GM19035 (cell line): ENCODE measurements at regions not wholly inside any gene's neighbourhood (a gene's known extent, or its start where the extent isn't known, plus 50 kb on each side); places are given as distances from the start of the nearest gene placed in this dataset.
A peak's percentile ranks its signal among the peaks of the same experiment; 100 is the strongest.
"Not testable (repeated sequence)": the region's sequence is repeated elsewhere in the genome, so short reads cannot be mapped to it uniquely, and the experiment has no call there.

Experiments
- ATAC-seq: cut with Tn5 transposase; IDR thresholded peaks from one replicate; pipeline ENCODE4 v1.9.1; 2021; ENCODE audit not compliant: unreplicated experiment

- no peak for ATAC-seq
Measured at GRCh38 chr2:150371044-150371818, 116.2 kb downstream of the RND3 start.

- ATAC-seq: no peak
Measured at GRCh38 chr2:150370561-150370960, 116.9 kb downstream of the RND3 start.

- ATAC-seq: no peak
Measured at GRCh38 chr2:150369862-150370261, 117.6 kb downstream of the RND3 start.

DNA sequence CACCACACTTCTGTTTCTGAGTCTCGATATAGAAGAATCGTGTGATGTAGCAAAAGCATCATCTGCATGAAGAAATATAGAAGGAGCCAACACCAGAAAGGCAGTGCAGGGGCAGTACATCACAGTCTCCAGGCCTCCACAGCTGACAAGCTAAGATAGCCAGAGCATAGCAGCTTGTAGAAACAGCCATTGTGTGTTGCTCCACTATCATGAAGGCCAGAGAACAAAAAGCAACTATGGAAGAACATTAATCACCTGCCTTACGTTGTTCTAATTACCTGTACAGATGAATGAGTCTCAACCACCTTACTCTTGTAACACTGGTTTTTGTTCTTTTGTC, 129.0 kb downstream of the RND3 start:
- no peak for ATAC-seq

DNA sequence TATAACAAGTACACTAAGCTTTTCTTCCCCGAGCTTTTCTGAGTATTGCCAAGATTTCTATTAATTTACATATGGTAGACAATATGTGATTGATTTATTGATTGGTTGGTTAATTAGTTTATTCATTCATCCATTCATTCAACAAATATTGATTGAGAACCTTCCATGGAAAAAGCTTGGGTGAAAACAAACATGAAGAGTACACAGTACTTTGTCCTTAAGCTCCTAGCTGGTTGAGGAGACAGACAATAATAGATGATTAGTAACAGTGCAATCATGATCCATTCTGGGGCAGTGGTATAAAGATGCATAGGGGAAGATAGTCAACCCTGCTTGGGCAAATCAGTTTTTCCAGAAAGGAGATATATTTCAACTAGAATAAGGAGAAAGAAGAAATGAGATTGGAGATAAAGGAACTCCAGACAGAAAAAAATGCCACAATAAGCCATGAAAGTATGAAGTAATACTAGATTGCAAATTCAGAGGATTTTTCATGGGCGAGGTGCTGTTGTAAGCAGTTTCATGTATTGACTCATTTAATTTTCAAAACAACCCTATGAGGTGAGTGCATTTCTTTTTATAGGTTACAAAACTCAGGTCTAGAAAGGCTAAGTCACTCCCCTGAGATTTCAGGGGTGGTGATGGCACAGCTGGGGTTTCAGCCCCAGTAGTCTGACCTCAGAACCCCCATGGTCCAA, 129.5 kb downstream of the RND3 start:
- peak; percentile 99 for ATAC-seq

GRCh38 chr2:150355440-150355839, 132.0 kb downstream of the RND3 start:
- no peak for ATAC-seq

- ATAC-seq: no peak
Measured at GRCh38 chr2:150353376-150353775, 134.1 kb downstream of the RND3 start.

- ATAC-seq: no peak
Measured at GRCh38 chr2:150351922-150352321, 135.5 kb downstream of the RND3 start.

DNA sequence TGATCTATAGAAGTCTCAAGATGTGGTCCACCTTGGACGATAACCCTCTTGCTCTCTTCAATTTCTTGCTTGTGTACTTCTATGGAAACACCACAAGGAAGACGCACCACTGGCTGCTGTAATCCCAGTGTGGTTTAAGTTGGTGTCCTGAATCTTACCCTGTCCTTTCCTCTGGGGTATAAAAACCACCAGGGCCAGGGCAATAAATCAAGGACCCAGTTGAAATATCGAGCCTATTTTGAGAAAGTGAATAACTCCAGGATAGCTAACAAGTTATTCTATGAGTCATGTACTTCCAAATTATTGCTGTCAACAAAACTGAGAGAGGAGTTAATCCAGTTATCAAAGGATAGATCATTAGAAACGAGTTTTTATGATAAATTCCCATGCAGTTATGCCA, 137.0 kb downstream of the RND3 start:
- no peak for ATAC-seq

DNA sequence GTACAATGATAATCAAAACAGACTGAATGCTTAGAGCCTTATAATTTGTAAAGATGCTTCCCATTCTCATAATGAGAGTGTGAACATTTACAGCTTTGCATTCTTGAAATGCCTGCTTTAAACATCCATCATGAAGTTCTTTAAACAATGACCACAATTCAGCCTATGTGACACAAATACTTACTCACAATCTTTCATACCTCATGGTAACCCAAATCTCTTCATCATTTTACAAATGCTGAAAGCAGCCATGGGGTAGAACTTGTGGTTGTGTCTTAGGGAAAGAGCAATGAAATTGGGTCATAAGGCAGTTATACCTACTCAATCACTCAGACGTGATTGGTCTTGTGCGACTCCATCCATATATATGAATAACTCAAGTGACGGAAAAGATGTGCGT, 140.7 kb downstream of the RND3 start:
- no peak for ATAC-seq

DNA sequence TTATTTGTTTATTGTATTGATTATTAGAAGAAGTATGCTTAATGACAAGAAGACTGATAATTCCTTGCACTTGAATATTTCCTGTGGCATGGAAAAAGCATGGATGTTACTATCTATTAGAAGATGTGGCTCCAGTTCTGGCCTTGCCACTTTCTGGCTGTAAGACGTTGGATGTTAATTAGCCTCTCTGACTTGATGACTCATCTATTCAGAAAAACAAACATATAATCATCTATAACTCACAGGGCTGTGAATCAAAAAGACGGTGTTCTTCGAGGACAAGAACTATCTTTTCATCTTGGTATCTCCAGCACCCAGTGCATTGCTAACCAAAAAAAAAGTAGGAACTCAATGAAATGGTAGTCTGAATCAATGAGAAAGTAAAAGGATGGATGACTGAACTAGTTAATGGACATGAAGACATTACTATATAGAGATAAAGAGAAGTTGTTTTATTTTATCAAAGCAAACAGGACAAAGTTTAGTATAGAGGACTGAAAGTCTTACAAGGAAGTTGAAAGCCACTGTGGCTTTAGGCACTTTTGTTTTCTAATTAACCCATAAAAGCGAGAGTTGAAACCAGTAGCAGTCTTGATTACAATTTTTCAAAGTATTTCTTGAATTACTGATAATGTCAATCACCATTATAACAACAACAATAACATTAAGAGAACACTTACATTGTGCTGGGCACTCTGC, 145.3 kb downstream of the RND3 start:
- no peak for ATAC-seq

DNA sequence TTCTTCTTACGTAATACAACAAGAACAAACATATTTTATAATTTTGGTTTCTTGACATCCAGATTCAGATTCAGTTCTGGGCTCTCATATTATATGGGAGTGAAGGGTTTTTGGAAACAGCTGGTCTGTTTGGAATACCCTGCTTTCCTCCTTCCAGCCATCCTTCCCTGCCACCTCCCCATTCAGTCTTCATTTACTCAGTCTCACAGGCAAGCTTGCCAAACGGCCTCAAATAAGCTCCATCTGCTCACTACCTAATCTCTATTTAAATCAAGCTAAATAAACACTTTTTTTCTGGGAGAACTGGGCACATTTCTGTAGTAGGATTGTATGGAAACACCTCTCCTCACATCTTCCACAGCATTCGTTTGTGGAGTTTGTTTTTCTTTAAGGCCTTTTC, 147.5 kb downstream of the RND3 start:
- no peak for ATAC-seq

DNA sequence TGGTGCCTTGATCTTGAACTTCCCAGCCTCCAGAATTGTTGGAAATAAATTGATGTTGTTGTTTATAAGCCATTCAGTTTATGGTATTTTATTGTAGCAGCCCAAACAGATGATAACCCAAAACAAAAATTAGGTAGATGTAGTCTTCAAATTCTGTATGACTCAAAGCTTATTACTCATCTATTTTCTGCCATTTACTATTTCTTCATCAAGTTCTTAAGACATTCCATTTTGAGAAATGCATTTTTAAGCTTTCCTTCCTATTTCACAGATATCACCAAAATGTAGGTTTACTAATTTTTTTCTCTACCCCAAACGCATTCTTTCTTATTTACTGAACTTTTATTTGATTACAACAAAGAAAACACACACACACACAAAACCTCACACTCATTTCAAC, 148.2 kb downstream of the RND3 start:
- ATAC-seq: no peak

DNA sequence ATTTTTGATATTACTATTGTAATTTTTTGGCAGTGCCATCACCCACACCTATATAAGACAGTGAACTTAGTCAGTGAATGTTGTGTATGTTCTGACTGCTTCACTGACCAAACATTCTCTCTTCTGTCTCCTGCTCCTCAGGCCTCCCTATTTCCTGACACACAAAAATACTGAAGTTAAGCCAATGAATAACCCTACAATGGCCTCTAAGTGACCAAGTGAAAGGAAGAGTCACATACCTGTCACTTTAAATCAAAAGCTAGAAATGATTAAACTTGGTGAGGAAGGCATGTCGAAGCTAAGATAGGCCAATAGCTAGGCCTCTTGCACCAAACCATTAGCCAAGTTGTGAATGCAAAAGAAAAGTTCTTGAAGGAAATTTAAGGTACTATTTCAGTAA, 151.9 kb downstream of the RND3 start:
- ATAC-seq: no peak

DNA sequence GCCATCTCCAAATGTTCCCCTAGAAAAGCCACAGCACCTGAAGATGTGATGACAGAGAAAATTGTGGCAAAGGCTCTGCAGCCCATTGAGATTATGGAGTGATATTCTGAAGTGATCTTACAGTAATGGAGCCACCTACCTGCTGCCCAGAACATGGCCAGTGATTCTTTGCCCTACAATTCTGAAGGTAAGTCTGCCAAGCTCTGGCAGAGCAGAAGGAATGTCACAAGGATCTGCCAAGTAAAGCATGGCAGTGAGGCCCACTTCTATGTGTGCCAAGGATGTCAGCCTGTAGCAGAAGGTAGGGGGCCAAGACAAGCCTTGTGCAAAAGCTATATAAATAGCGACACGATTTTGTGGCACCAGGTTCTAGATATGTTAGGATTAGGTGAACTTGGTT, 155.1 kb downstream of the RND3 start:
- no peak for ATAC-seq

- no peak for ATAC-seq
Measured at GRCh38 chr2:150327564-150328489, 159.6 kb downstream of the RND3 start.

DNA sequence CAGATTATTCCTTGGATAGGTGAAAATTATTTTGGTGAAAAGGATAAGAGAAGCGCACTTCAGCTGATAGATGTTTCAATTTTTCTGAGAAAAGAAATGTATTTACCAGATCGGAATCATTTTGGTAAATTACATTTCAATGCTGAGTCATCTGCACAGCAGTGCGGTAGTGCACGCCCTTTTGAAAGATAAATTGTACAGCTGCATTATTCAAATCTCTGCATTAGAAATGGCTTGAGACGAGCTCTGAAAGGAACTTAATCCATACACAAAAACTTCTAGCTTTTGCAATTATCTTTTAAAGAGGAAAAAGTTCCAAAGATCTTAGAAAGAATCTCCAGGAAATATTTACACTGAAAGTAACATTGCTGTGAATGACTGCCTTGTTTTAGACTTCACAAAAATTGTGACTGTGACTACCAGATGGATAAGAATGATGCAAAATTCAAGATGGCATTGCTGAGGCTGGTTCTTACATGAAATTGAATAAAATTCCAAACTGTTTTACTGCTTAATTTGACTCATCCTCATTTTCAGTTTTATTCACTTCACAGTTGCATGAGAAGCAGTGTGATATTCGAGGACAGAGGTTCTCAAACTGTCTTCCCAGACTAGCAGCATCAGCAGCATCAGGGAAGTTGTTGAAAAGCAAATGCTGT, 161.7 kb downstream of the RND3 start:
- ATAC-seq: no peak

DNA sequence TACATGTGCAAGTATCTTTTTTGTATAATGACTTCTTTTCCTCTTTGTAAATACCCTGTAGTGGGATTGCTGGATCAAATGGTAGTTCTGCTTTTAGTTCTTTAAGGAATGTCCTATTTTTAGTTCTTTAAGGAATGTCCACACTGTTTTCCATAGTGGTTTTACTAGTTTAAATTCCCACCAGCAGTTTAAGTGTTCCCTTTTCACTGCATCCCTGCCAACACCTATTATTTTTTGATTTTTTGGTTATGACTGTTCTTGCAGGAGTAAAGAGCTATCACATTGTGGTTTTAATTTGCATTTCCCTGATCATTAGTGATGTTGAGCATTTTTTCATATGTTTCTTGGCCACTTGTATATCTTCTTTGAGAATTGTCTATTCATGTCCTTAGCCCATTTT, 164.4 kb downstream of the RND3 start:
- ATAC-seq: not testable (repeated sequence)

GRCh38 chr2:150320608-150321007, 166.9 kb downstream of the RND3 start:
- ATAC-seq: no peak
